H9 (cell line): ENCODE measurements at regions not wholly inside any gene's neighbourhood (a gene's known extent, or its start where the extent isn't known, plus 50 kb on each side); places are given as distances from the start of the nearest gene placed in this dataset.

Source experiments
- DNase-seq: peaks from one replicate; pipeline ENCODE4 v3.0.0-alpha.2; 2017
- H2AFZ ChIP-seq: one replicate; pipeline ENCODE4 v1.6.1; 2013; ENCODE audit warnings: mild to moderate bottlenecking, low read length, control low read depth, moderate library complexity
- H2AK5ac ChIP-seq: 2 replicates; pipeline ENCODE4 v1.6.1; 2013; ENCODE audit warnings: low read length, control low read depth, mixed read lengths; ENCODE audit not compliant: insufficient read length
- H2BK120ac ChIP-seq: one replicate; pipeline ENCODE4 v1.6.1; 2013; ENCODE audit warnings: low read depth, mild to moderate bottlenecking, low read length, control low read depth, inconsistent platforms; ENCODE audit not compliant: poor library complexity, severe bottlenecking
- H2BK12ac ChIP-seq: 2 replicates; pipeline ENCODE4 v1.6.1; 2013; ENCODE audit warnings: low read length, control low read depth, mixed read lengths, low read depth; ENCODE audit not compliant: insufficient read length
- H2BK15ac ChIP-seq: 2 replicates; pipeline ENCODE4 v1.6.1; 2013; ENCODE audit warnings: low read depth, low read length, control low read depth
- H2BK20ac ChIP-seq: one replicate; pipeline ENCODE4 v1.6.1; 2013; ENCODE audit warnings: low read depth, mild to moderate bottlenecking, low read length, control low read depth, inconsistent platforms; ENCODE audit not compliant: poor library complexity, severe bottlenecking
- H2BK5ac ChIP-seq: 2 replicates; pipeline ENCODE4 v1.6.1; 2013; ENCODE audit warnings: low read length, control low read depth, mixed read lengths; ENCODE audit not compliant: insufficient read length
- H3K14ac ChIP-seq: 2 replicates; pipeline ENCODE4 v1.6.1; 2013; ENCODE audit warnings: low read length, control low read depth; ENCODE audit not compliant: insufficient read depth
- H3K18ac ChIP-seq: 2 replicates; pipeline ENCODE4 v1.6.1; 2013; ENCODE audit warnings: low read depth, mild to moderate bottlenecking, mixed read lengths, low read length, control low read depth; ENCODE audit not compliant: insufficient read length
- H3K23ac ChIP-seq: 2 replicates; pipeline ENCODE4 v1.6.1; 2013; ENCODE audit warnings: low read length, control low read depth, mixed read lengths, low read depth; ENCODE audit not compliant: insufficient read length
- H3K23me2 ChIP-seq: 2 replicates; pipeline ENCODE4 v1.6.1; 2013; ENCODE audit warnings: low read depth, mild to moderate bottlenecking, mixed read lengths, low read length, control low read depth; ENCODE audit not compliant: insufficient read length, poor library complexity, severe bottlenecking
- H3K27ac ChIP-seq: 2 replicates; pipeline ENCODE4 v1.5.1; 2013; ENCODE audit warnings: low read length, control low read depth, mixed read lengths, low read depth; ENCODE audit not compliant: insufficient read length
- H3K27me3 ChIP-seq: 2 replicates; pipeline ENCODE4 v1.6.1; 2013; ENCODE audit warnings: low read length, control low read depth, inconsistent platforms; ENCODE audit not compliant: insufficient read depth
- H3K4ac ChIP-seq: 2 replicates; pipeline ENCODE4 v1.6.1; 2013; ENCODE audit warnings: low read depth, mild to moderate bottlenecking, control low read depth, inconsistent platforms, low read length, moderate library complexity
- H3K4me1 ChIP-seq: 2 replicates; pipeline ENCODE4 v1.6.1; 2013; ENCODE audit warnings: low read length, control low read depth, inconsistent platforms; ENCODE audit not compliant: insufficient read depth
- H3K4me2 ChIP-seq: 2 replicates; pipeline ENCODE4 v1.6.1; 2013; ENCODE audit warnings: low read length, control low read depth, mixed read lengths; ENCODE audit not compliant: insufficient read length, insufficient read depth
- H3K56ac ChIP-seq: 2 replicates; pipeline ENCODE4 v1.6.1; 2013; ENCODE audit warnings: low read depth, mild to moderate bottlenecking, mixed read lengths, low read length, control low read depth; ENCODE audit not compliant: insufficient read length
- H3K79me1 ChIP-seq: 2 replicates; pipeline ENCODE4 v1.6.1; 2013; ENCODE audit warnings: low read depth, mild to moderate bottlenecking, moderate library complexity, low read length, control low read depth, inconsistent platforms; ENCODE audit not compliant: insufficient read depth, poor library complexity, severe bottlenecking
- H3K79me2 ChIP-seq: 2 replicates; pipeline ENCODE4 v1.6.1; 2013; ENCODE audit warnings: low read length, control low read depth, inconsistent platforms; ENCODE audit not compliant: insufficient read depth
- H3K9ac ChIP-seq: 2 replicates; pipeline ENCODE4 v1.6.1; 2013; ENCODE audit warnings: low read length, control low read depth, mixed read lengths; ENCODE audit not compliant: insufficient read length; ENCODE audit errors: extremely low read depth
- H3K9me3 ChIP-seq: one replicate; pipeline ENCODE4 v1.6.1; 2013; ENCODE audit warnings: low read depth, low read length, inconsistent platforms; ENCODE audit not compliant: control insufficient read depth
- H3T11ph ChIP-seq: one replicate; pipeline ENCODE4 v1.6.1; 2013; ENCODE audit warnings: mild to moderate bottlenecking, low read length, control low read depth, inconsistent platforms
- H4K20me1 ChIP-seq: one replicate; pipeline ENCODE4 v1.6.1; 2013; ENCODE audit not compliant: control insufficient read depth, insufficient read length, insufficient read depth
- H4K5ac ChIP-seq: 2 replicates; pipeline ENCODE4 v1.6.1; 2013; ENCODE audit warnings: low read depth, mild to moderate bottlenecking, mixed read lengths, low read length, control low read depth; ENCODE audit not compliant: insufficient read length
- H4K8ac ChIP-seq: replicated peaks from 2 replicates; pipeline ENCODE4 v1.6.1; 2013; ENCODE audit warnings: low read length, control low read depth, mixed read lengths, low read depth; ENCODE audit not compliant: insufficient read length
- H4K91ac ChIP-seq: 2 replicates; pipeline ENCODE4 v1.6.1; 2013; ENCODE audit warnings: low read depth, mild to moderate bottlenecking, moderate library complexity, mixed read lengths, low read length, control low read depth; ENCODE audit not compliant: insufficient read length
- H3K27ac Mint-ChIP-seq, 3 experiments: 2 replicates in 2 of 3; 3 replicates in 1 of 3; pipeline ENCODE4 v1.8.0; 2020 to 2021; ENCODE audit warnings: mixed read lengths in 3 of 3, mild to moderate bottlenecking in 1 of 3, moderate library complexity in 1 of 3
- H3K27me3 Mint-ChIP-seq: 2 replicates; pipeline ENCODE4 v1.8.0; 2021; ENCODE audit warnings: low read depth, mild to moderate bottlenecking, moderate library complexity, mixed read lengths
- H3K36me3 Mint-ChIP-seq, 3 experiments: 2 replicates in 2 of 3; 3 replicates in 1 of 3; pipeline ENCODE4 v1.8.0; 2020 to 2021; ENCODE audit warnings: low read depth in 3 of 3, mixed read lengths in 3 of 3; ENCODE audit not compliant: insufficient read depth in 1 of 3
- H3K4me1 Mint-ChIP-seq, 2 experiments: 2 replicates each; pipeline ENCODE4 v1.8.0; 2020; ENCODE audit warnings: mixed read lengths in 2 of 2
- H3K4me3 Mint-ChIP-seq, 2 experiments: 2 replicates in 1 of 2; 3 replicates in 1 of 2; pipeline ENCODE4 v1.8.0; 2020 to 2021; ENCODE audit warnings: mild to moderate bottlenecking in 2 of 2, mixed read lengths in 2 of 2, moderate library complexity in 1 of 2
- H3K9me3 Mint-ChIP-seq, 2 experiments: 2 replicates in 1 of 2; 3 replicates in 1 of 2; pipeline ENCODE4 v1.8.0; 2020; ENCODE audit warnings: mild to moderate bottlenecking in 2 of 2, mixed read lengths in 2 of 2, moderate library complexity in 1 of 2
- CTCF ChIP-seq: fragments of 200-600 bp; sonication (generic); conservative IDR thresholded peaks from 3 replicates; pipeline ENCODE4 v1.8.0; 2021; ENCODE audit warnings: antibody characterized with exemption, mild to moderate bottlenecking
- WGBS: extraction: QIAGEN DNeasy Blood & Tissue Kit; methylation state at CpG from one replicate; pipeline ENCODE4 v1.1.7; 2013; ENCODE audit warnings: missing lambda C conversion rate, low lambda C conversion rate, mixed read lengths; ENCODE audit not compliant: insufficient read length; ENCODE audit errors: extremely low coverage; 5-methylcytosine and 5-hydroxymethylcytosine counted together

GRCh38 chr21:16437586-16437985 is 707.8 kb downstream of the USP25 start:
- no peaks in the 10 kb centered on the region for H3K23me2 ChIP-seq
- H3K79me2 ChIP-seq, result no peaks in the 10 kb centered on the region
- H3K9me3 Mint-ChIP-seq, result no peaks in the 10 kb centered on the region
- DNase-seq, result no peak
- no peaks in the 10 kb centered on the region for H3K27me3 Mint-ChIP-seq
- no peaks in the 10 kb centered on the region for H3K4me1 Mint-ChIP-seq
- no peak overlapping the region for H4K8ac ChIP-seq
- no peak overlapping the region for H3K14ac ChIP-seq
- no peak overlapping the region for H3K4ac ChIP-seq
- H2BK15ac ChIP-seq, result no peak overlapping the region
- H2BK120ac ChIP-seq, result no peak overlapping the region
- H3K23ac ChIP-seq, result no peak overlapping the region
- no peak for TF ChIP-seq CTCF
- no peak overlapping the region for H2BK5ac ChIP-seq
- H2BK12ac ChIP-seq, result no peak overlapping the region
- no peaks in the 10 kb centered on the region for H4K20me1 ChIP-seq
- H3K4me2 ChIP-seq, result no peak overlapping the region
- H2AK5ac ChIP-seq, result no peak overlapping the region
- no peaks in the 10 kb centered on the region for H3K36me3 Mint-ChIP-seq
- no peak overlapping the region for H4K5ac ChIP-seq
- H3K4me3 Mint-ChIP-seq, result no peak overlapping the region
- H3K27me3 ChIP-seq, result no peaks in the 10 kb centered on the region
- no peak overlapping the region for H3K56ac ChIP-seq
- no peak overlapping the region for H4K91ac ChIP-seq
- no peak overlapping the region for H2BK20ac ChIP-seq
- no peak overlapping the region for H3K27ac Mint-ChIP-seq
- no peak overlapping the region for H3K9ac ChIP-seq
- WGBS, result no CpG with 5 or more reads among the region's 1 CpG
- no peaks in the 10 kb centered on the region for H3K4me1 ChIP-seq
- no peaks in the 10 kb centered on the region for H3K9me3 ChIP-seq
- no peaks in the 10 kb centered on the region for H3K79me1 ChIP-seq
- H3T11ph ChIP-seq, result no peak overlapping the region
- H2AFZ ChIP-seq, result no peak overlapping the region
- H3K18ac ChIP-seq, result no peak overlapping the region
- no peak overlapping the region for H3K27ac ChIP-seq
